MM.1S (cell line): ENCODE measurements at regions not wholly inside any gene's neighbourhood (a gene's known extent, or its start where the extent isn't known, plus 50 kb on each side); places are given as distances from the start of the nearest gene placed in this dataset.

Experiments
- DNase-seq: peaks from one replicate; pipeline ENCODE4 v3.0.0-alpha.2; 2015
- H2AFZ ChIP-seq: fragments of 300-600 bp; sonication (generic); 2 replicates; pipeline ENCODE4 v1.6.0; 2016; ENCODE audit warnings: antibody characterized with exemption, low read length
- H3F3A ChIP-seq: fragments of 300-600 bp; sonication (generic); 2 replicates; pipeline ENCODE4 v1.6.1; 2016; ENCODE audit warnings: mild to moderate bottlenecking, antibody characterized with exemption, low read length, moderate library complexity, mixed read lengths; ENCODE audit not compliant: insufficient read depth
- H3K27ac ChIP-seq: fragments of 300-600 bp; sonication (generic); 2 replicates; pipeline ENCODE4 v1.5.1; 2016; ENCODE audit warnings: mild to moderate bottlenecking, low read length
- H3K27me3 ChIP-seq: fragments of 300-600 bp; sonication (generic); replicated peaks from 2 replicates; pipeline ENCODE4 v1.6.0; 2016; ENCODE audit warnings: low read length; ENCODE audit not compliant: insufficient read depth
- H3K36me3 ChIP-seq: fragments of 300-600 bp; sonication (generic); replicated peaks from 2 replicates; pipeline ENCODE4 v1.6.1; 2016; ENCODE audit warnings: mild to moderate bottlenecking, low read length, mixed read lengths; ENCODE audit not compliant: insufficient read depth
- H3K4me1 ChIP-seq: fragments of 300-600 bp; sonication (generic); 2 replicates; pipeline ENCODE4 v1.6.1; 2016; ENCODE audit warnings: low read length, mixed read lengths
- H3K4me2 ChIP-seq: fragments of 300-600 bp; sonication (generic); 2 replicates; pipeline ENCODE4 v1.6.0; 2016; ENCODE audit warnings: low read depth, low read length
- H3K4me3 ChIP-seq: fragments of 300-600 bp; sonication (generic); 2 replicates; pipeline ENCODE4 v1.5.1; 2016; ENCODE audit warnings: low read length, mixed read lengths
- H3K79me2 ChIP-seq: fragments of 300-600 bp; sonication (generic); 2 replicates; pipeline ENCODE4 v1.6.1; 2016; ENCODE audit warnings: mixed run types, low read length, mixed read lengths
- H3K9ac ChIP-seq: fragments of 300-600 bp; sonication (generic); 2 replicates; pipeline ENCODE4 v1.6.1; 2016; ENCODE audit warnings: low read length, mixed read lengths
- H3K9me2 ChIP-seq: fragments of 300-600 bp; sonication (generic); replicated peaks from 2 replicates; pipeline ENCODE4 v1.6.1; 2016; ENCODE audit warnings: mild to moderate bottlenecking, low read length, mixed read lengths; ENCODE audit not compliant: insufficient read depth
- H3K9me3 ChIP-seq: fragments of 300-600 bp; sonication (generic); replicated peaks from 2 replicates; pipeline ENCODE4 v1.6.1; 2016; ENCODE audit warnings: mild to moderate bottlenecking, low read length, mixed read lengths; ENCODE audit not compliant: insufficient read depth
- H4K20me1 ChIP-seq: fragments of 300-600 bp; sonication (generic); 2 replicates; pipeline ENCODE4 v1.6.1; 2016; ENCODE audit warnings: mild to moderate bottlenecking, low read length, moderate library complexity, mixed read lengths; ENCODE audit not compliant: insufficient read depth
- CTCF ChIP-seq: fragments of 300-600 bp; sonication (generic); IDR thresholded peaks from 2 replicates; pipeline ENCODE4 v1.5.1; 2016; ENCODE audit warnings: antibody characterized with exemption, low read length, mixed read lengths
- EZH2 ChIP-seq: fragments of 300-600 bp; sonication (generic); optimal IDR thresholded peaks from 2 replicates; pipeline ENCODE3; 2017; ENCODE audit warnings: low read depth, mild to moderate bottlenecking, antibody characterized with exemption, low read length, mixed read lengths
- EZH2phosphoT487 ChIP-seq: fragments of 300-600 bp; sonication (generic); IDR thresholded peaks from 2 replicates; pipeline ENCODE4 v1.6.1; 2018; ENCODE audit warnings: antibody characterized with exemption, low read length

GRCh38 chr2:144151851-144152250 lies 368.1 kb downstream of the ZEB2 start:
- Histone ChIP-seq H3F3A (no peaks in the 10 kb centered on the region), H3K27me3 (no peaks in the 10 kb centered on the region), H3K9me2 (no peaks in the 10 kb centered on the region), H3K9ac (no peak overlapping the region), H3K9me3 (no peaks in the 10 kb centered on the region), H2AFZ (no peak overlapping the region), H3K27ac (no peak overlapping the region), H3K4me1 (no peaks in the 10 kb centered on the region), H3K4me3 (no peak overlapping the region), H3K79me2 (no peaks in the 10 kb centered on the region), H3K36me3 (no peaks in the 10 kb centered on the region), H4K20me1 (no peaks in the 10 kb centered on the region), H3K4me2 (no peak overlapping the region)
- TF ChIP-seq CTCF, result no peak
- no peak for TF ChIP-seq EZH2
- no peak for TF ChIP-seq EZH2phosphoT487
- DNase-seq, result no peak

GRCh38 chr2:144151405-144151804 lies 368.5 kb downstream of the ZEB2 start:
- H3K36me3 ChIP-seq, result no peaks in the 10 kb centered on the region
- no peak for DNase-seq
- no peak overlapping the region for H3K27ac ChIP-seq
- H3K27me3 ChIP-seq, result no peaks in the 10 kb centered on the region
- H4K20me1 ChIP-seq, result no peaks in the 10 kb centered on the region
- no peaks in the 10 kb centered on the region for H3K4me1 ChIP-seq
- H2AFZ ChIP-seq, result no peak overlapping the region
- TF ChIP-seq EZH2 (no peak), CTCF (no peak), EZH2phosphoT487 (no peak)
- no peaks in the 10 kb centered on the region for H3K9me3 ChIP-seq
- H3K9me2 ChIP-seq, result no peaks in the 10 kb centered on the region
- H3K4me3 ChIP-seq, result no peak overlapping the region
- H3F3A ChIP-seq, result no peaks in the 10 kb centered on the region
- no peak overlapping the region for H3K9ac ChIP-seq
- no peak overlapping the region for H3K4me2 ChIP-seq
- H3K79me2 ChIP-seq, result no peaks in the 10 kb centered on the region

- Histone ChIP-seq H4K20me1 (no peaks in the 10 kb centered on the region), H3K27ac (no peak overlapping the region), H3K79me2 (no peaks in the 10 kb centered on the region), H3K36me3 (no peaks in the 10 kb centered on the region), H3K27me3 (no peaks in the 10 kb centered on the region), H3F3A (no peaks in the 10 kb centered on the region), H3K4me1 (no peaks in the 10 kb centered on the region), H3K9me2 (no peaks in the 10 kb centered on the region), H3K9ac (no peak overlapping the region), H3K4me2 (no peak overlapping the region), H2AFZ (no peak overlapping the region), H3K9me3 (no peaks in the 10 kb centered on the region), H3K4me3 (no peak overlapping the region)
- no peak for TF ChIP-seq EZH2
- TF ChIP-seq CTCF, result no peak
- TF ChIP-seq EZH2phosphoT487, result no peak
- DNase-seq, result no peak
These were observed 372.6 kb downstream of the ZEB2 start for GRCh38 chr2:144147356-144147755.
